ENCODE measurements at regions not wholly inside any gene's neighbourhood (a gene's known extent, or its start where the extent isn't known, plus 50 kb on each side); places are given as distances from the start of the nearest gene placed in this dataset.

GRCh38 chr2:215746226-215746886, 267.0 kb downstream of the MREG start:
- TF ChIP-seq, protein P1, sequence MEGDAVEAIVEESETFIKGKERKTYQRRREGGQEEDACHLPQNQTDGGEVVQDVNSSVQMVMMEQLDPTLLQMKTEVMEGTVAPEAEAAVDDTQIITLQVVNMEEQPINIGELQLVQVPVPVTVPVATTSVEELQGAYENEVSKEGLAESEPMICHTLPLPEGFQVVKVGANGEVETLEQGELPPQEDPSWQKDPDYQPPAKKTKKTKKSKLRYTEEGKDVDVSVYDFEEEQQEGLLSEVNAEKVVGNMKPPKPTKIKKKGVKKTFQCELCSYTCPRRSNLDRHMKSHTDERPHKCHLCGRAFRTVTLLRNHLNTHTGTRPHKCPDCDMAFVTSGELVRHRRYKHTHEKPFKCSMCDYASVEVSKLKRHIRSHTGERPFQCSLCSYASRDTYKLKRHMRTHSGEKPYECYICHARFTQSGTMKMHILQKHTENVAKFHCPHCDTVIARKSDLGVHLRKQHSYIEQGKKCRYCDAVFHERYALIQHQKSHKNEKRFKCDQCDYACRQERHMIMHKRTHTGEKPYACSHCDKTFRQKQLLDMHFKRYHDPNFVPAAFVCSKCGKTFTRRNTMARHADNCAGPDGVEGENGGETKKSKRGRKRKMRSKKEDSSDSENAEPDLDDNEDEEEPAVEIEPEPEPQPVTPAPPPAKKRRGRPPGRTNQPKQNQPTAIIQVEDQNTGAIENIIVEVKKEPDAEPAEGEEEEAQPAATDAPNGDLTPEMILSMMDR (IDR thresholded peaks at IDR 0.05): no peak
- no peak for TF ChIP-seq EP300 (IDR thresholded peaks at IDR 0.05)
- no peak for TF ChIP-seq POLR2A (IDR thresholded peaks at IDR 0.05)

Data from ovary (tissue), 3 donors.